ENCODE measurements at regions not wholly inside any gene's neighbourhood (a gene's known extent, or its start where the extent isn't known, plus 50 kb on each side); places are given as distances from the start of the nearest gene placed in this dataset.

- BruUV-seq (replicated peaks), result no TSS peak
- FAIRE-seq, result no peak
- H3K4me3 ChIP-seq (replicated peaks in 1 of 3; ENCODE audit: insufficient read depth in 1 of 3, low read depth in 2 of 3, low read length in 3 of 3), result no peak overlapping the region
- H3K9ac ChIP-seq (ENCODE audit: insufficient read depth, low read depth, low read length), result no peak overlapping the region
- H2AFZ ChIP-seq (ENCODE audit: low read length), result no peak overlapping the region
- H3K4me1 ChIP-seq (ENCODE audit: insufficient read depth, low read length), result peaks cover 21% of the 10 kb centered on the region
- TF ChIP-seq ZZZ3 (CRISPR knock-in tag; IDR thresholded peaks at IDR 0.05; ENCODE audit: borderline replicate concordance), result no peak
- no peak for TF ChIP-seq ISL2 (CRISPR knock-in tag; IDR thresholded peaks at IDR 0.05)
- peak; percentile 45; the same call in 1 of the 2 replicates for TF ChIP-seq ZBTB40 (IDR thresholded peaks at IDR 0.05)
- peak; percentile 98 for TF ChIP-seq ZBTB40 (CRISPR knock-in tag; IDR thresholded peaks at IDR 0.05)
- ATAC-seq, result no peak
- in situ Hi-C loops (cut with HindIII; ENCODE audit: extremely low pct_ligation_motif_present, low pct_unique_long_range_greater_than_20kb) (no loop called here), intact Hi-C loops (cut with micrococcal nuclease; ENCODE audit: unreplicated experiment) (no loop called here)
- H3K36me3 ChIP-seq (replicated peaks in 1 of 2; ENCODE audit: control insufficient read depth in 1 of 2, insufficient read depth in 2 of 2, low read length in 2 of 2), result no peaks in the 10 kb centered on the region
- no peaks in the 10 kb centered on the region for H3K9me3 ChIP-seq (ENCODE audit: low read length)
- H3K27me3 ChIP-seq (ENCODE audit: control insufficient read depth in 1 of 2, insufficient read depth in 2 of 2, low read length in 2 of 2), result no peaks in the 10 kb centered on the region; a peak in 1 of 5 replicates
- ChIA-PET POLR2A (no interaction called here), CTCF (ENCODE audit: low intra/inter-chr PET ratio, low total read pairs) (no interaction called here)
- H3K4me2 ChIP-seq (ENCODE audit: low read depth, low read length), result no peak overlapping the region
- H3K27ac ChIP-seq (ENCODE audit: extremely low read length, insufficient read depth, low read length), result no peak overlapping the region
- H3K79me2 ChIP-seq (ENCODE audit: insufficient read depth, low read length), result no peaks in the 10 kb centered on the region
- WGBS (ENCODE audit: low lambda C conversion rate), result 9% methylated on average over 2 of the region's 2 CpGs
- H4K20me1 ChIP-seq (ENCODE audit: insufficient read depth, low read length), result no peaks in the 10 kb centered on the region
- no peak for DNase-seq (ENCODE audit: low spot score)
Measured at GRCh38 chr2:65916785-65917295, 484.4 kb upstream of the SPRED2 start.
